ENCODE measurements at regions not wholly inside any gene's neighbourhood (a gene's known extent, or its start where the extent isn't known, plus 50 kb on each side); places are given as distances from the start of the nearest gene placed in this dataset.

GRCh38 chr18:41783065-41783818 lies 171.8 kb upstream of the PIK3C3 start:
- Histone ChIP-seq H3K9me3 (no peaks in the 10 kb centered on the region), H3K36me3 (no peaks in the 10 kb centered on the region), H3K27ac (no peak overlapping the region), H3K4me1 (no peaks in the 10 kb centered on the region), H3K4me3 (no peak overlapping the region), H3K27me3 (replicated peaks in 1 of 7) (no peaks in the 10 kb centered on the region)
- intact Hi-C loops (cut with DNase I; ENCODE audit: low total_unique reads): no loop called here
- 58 to 65% (median 61%) methylated on average over 5 of the region's 5 CpGs for WGBS, 5 donors
- TF ChIP-seq CTCF (IDR thresholded peaks at IDR 0.05 in 8 of 11, conservative IDR thresholded peaks at IDR 0.05 in 3 of 11) (no peak), POLR2AphosphoS5 (IDR thresholded peaks at IDR 0.05) (no peak), POLR2A (IDR thresholded peaks at IDR 0.05) (no peak)
- no peak for DNase-seq

GRCh38 chr18:41771973-41772372 lies 183.1 kb upstream of the PIK3C3 start:
- TF ChIP-seq POLR2A (IDR thresholded peaks at IDR 0.05) (no peak), POLR2AphosphoS5 (IDR thresholded peaks at IDR 0.05) (no peak), CTCF (IDR thresholded peaks at IDR 0.05 in 8 of 11, conservative IDR thresholded peaks at IDR 0.05 in 3 of 11) (no peak)
- WGBS, 5 donors: 64 to 81% (median 76%) methylated on average over 1 of the region's 1 CpG
- H3K27ac ChIP-seq: no peak overlapping the region
- H3K9me3 ChIP-seq: no peaks in the 10 kb centered on the region
- H3K4me3 ChIP-seq: no peak overlapping the region
- no peaks in the 10 kb centered on the region for H3K4me1 ChIP-seq
- DNase-seq: no peak
- intact Hi-C loops (cut with DNase I; ENCODE audit: low total_unique reads): no loop called here
- H3K27me3 ChIP-seq (replicated peaks in 1 of 7): no peaks in the 10 kb centered on the region
- H3K36me3 ChIP-seq: no peaks in the 10 kb centered on the region

- intact Hi-C loops (cut with DNase I; ENCODE audit: low total_unique reads): no loop called here
- Histone ChIP-seq H3K9me3 (no peaks in the 10 kb centered on the region), H3K27ac (no peak overlapping the region), H3K4me3 (no peak overlapping the region), H3K4me1 (no peaks in the 10 kb centered on the region), H3K36me3 (no peaks in the 10 kb centered on the region), H3K27me3 (replicated peaks in 1 of 7) (no peaks in the 10 kb centered on the region)
- DNase-seq: no peak
- TF ChIP-seq POLR2A (IDR thresholded peaks at IDR 0.05) (no peak), CTCF (IDR thresholded peaks at IDR 0.05 in 8 of 11, conservative IDR thresholded peaks at IDR 0.05 in 3 of 11) (no peak), POLR2AphosphoS5 (IDR thresholded peaks at IDR 0.05) (no peak)
- 29 to 88% (median 65%) methylated on average over 1 of the region's 1 CpG for WGBS, 5 donors
Measured at GRCh38 chr18:41769265-41769664, 185.8 kb upstream of the PIK3C3 start.

GRCh38 chr18:41768467-41768866 lies 186.6 kb upstream of the PIK3C3 start:
- no peak for TF ChIP-seq POLR2AphosphoS5 (IDR thresholded peaks at IDR 0.05)
- TF ChIP-seq CTCF (IDR thresholded peaks at IDR 0.05 in 8 of 11, conservative IDR thresholded peaks at IDR 0.05 in 3 of 11): no peak
- no peak for DNase-seq
- Histone ChIP-seq H3K36me3 (no peaks in the 10 kb centered on the region), H3K4me3 (no peak overlapping the region), H3K27ac (no peak overlapping the region), H3K27me3 (replicated peaks in 1 of 7) (no peaks in the 10 kb centered on the region), H3K4me1 (no peaks in the 10 kb centered on the region), H3K9me3 (no peaks in the 10 kb centered on the region)
- WGBS, 5 donors: 57 to 68% (median 66%) methylated on average over 2 of the region's 2 CpGs
- intact Hi-C loops (cut with DNase I; ENCODE audit: low total_unique reads): no loop called here
